DND-41 (cell line): ENCODE measurements at regions not wholly inside any gene's neighbourhood (a gene's known extent, or its start where the extent isn't known, plus 50 kb on each side); places are given as distances from the start of the nearest gene placed in this dataset.

Experiments used
- ATAC-seq: fragments of 200-7000 bp; cut with Tn5 transposase; 3 replicates; pipeline ENCODE4 v1.9.1; 2021; ENCODE audit warnings: low read depth; ENCODE audit not compliant: insufficient read depth
- DNase-seq: peaks from one replicate; pipeline ENCODE4 v3.0.0-alpha.2; 2020
- H2AFZ ChIP-seq: 2 replicates; pipeline ENCODE4 v1.6.0; 2012; ENCODE audit warnings: low read depth, low read length
- H3K27ac ChIP-seq: 2 replicates; pipeline ENCODE4 v1.5.1; 2012; ENCODE audit warnings: low read length, inconsistent platforms
- H3K27me3 ChIP-seq: fragments of 200-600 bp; sonication (generic); 2 replicates; pipeline ENCODE4 v1.6.0; 2012; ENCODE audit warnings: low read length, mild to moderate bottlenecking, inconsistent platforms; ENCODE audit not compliant: insufficient read depth, poor library complexity
- H3K36me3 ChIP-seq: 2 replicates; pipeline ENCODE4 v1.5.1; 2012; ENCODE audit warnings: low read length, inconsistent platforms; ENCODE audit not compliant: insufficient read depth
- H3K4me1 ChIP-seq: 2 replicates; pipeline ENCODE4 v1.5.1; 2012; ENCODE audit warnings: mild to moderate bottlenecking, low read length; ENCODE audit not compliant: insufficient read depth
- H3K4me2 ChIP-seq: 2 replicates; pipeline ENCODE4 v1.6.0; 2012; ENCODE audit warnings: mild to moderate bottlenecking, moderate library complexity, low read length, inconsistent platforms; ENCODE audit not compliant: insufficient read depth
- H3K4me3 ChIP-seq, 2 experiments: fragments of 200-600 bp in 1 of 2; shearing (Covaris generic) in 1 of 2; 2 replicates each; pipeline ENCODE4 v1.5.1; 2012 to 2016; ENCODE audit warnings: inconsistent platforms in 2 of 2, low read length in 2 of 2, mild to moderate bottlenecking in 2 of 2, low read depth in 1 of 2, moderate library complexity in 1 of 2
- H3K79me2 ChIP-seq: 2 replicates; pipeline ENCODE4 v1.6.0; 2012; ENCODE audit warnings: low read length, inconsistent platforms; ENCODE audit not compliant: insufficient read depth
- H3K9ac ChIP-seq: 2 replicates; pipeline ENCODE4 v1.6.0; 2012; ENCODE audit warnings: low read depth, mild to moderate bottlenecking, inconsistent platforms, low read length, moderate library complexity
- H3K9me3 ChIP-seq: 2 replicates; pipeline ENCODE4 v1.5.1; 2012; ENCODE audit warnings: low read length, moderate library complexity, mild to moderate bottlenecking, inconsistent platforms; ENCODE audit not compliant: insufficient read depth, severe bottlenecking
- H4K20me1 ChIP-seq: 2 replicates; pipeline ENCODE4 v1.6.0; 2012; ENCODE audit warnings: low read length; ENCODE audit not compliant: insufficient read depth
- CTCF ChIP-seq: IDR thresholded peaks from 2 replicates; pipeline ENCODE4 v1.5.1; 2012; ENCODE audit warnings: borderline replicate concordance, low read length, moderate library complexity, mild to moderate bottlenecking; ENCODE audit not compliant: poor library complexity, severe bottlenecking; ENCODE audit errors: extremely low read depth
- EZH2 ChIP-seq: IDR thresholded peaks from 3 replicates; pipeline ENCODE4 v1.6.1; 2012; ENCODE audit warnings: borderline replicate concordance, low read depth, mild to moderate bottlenecking, moderate library complexity, low read length, inconsistent platforms; ENCODE audit not compliant: severe bottlenecking

- DNase-seq: no peak
Measured at GRCh38 chr6:152874846-152875568, 107.8 kb downstream of the FBXO5 start.

GRCh38 chr6:152879681-152880080, 103.2 kb downstream of the FBXO5 start:
- Histone ChIP-seq H3K4me2 (no peak overlapping the region), H3K79me2 (no peaks in the 10 kb centered on the region), H4K20me1 (no peaks in the 10 kb centered on the region), H3K4me3 (no peak overlapping the region), H3K9ac (no peak overlapping the region), H3K27ac (no peak overlapping the region), H3K36me3 (no peaks in the 10 kb centered on the region), H3K4me1 (no peaks in the 10 kb centered on the region), H3K9me3 (no peaks in the 10 kb centered on the region), H2AFZ (no peak overlapping the region), H3K27me3 (no peaks in the 10 kb centered on the region)
- TF ChIP-seq EZH2: no peak
- TF ChIP-seq CTCF: no peak
- no peak for DNase-seq
- no peak for ATAC-seq

More at GRCh38 chr6:152874846-152875568, 107.8 kb downstream of the FBXO5 start:
- Histone ChIP-seq H3K27me3 (no peaks in the 10 kb centered on the region), H3K4me1 (no peaks in the 10 kb centered on the region), H4K20me1 (no peaks in the 10 kb centered on the region), H3K4me2 (no peak overlapping the region), H3K79me2 (no peaks in the 10 kb centered on the region), H2AFZ (no peak overlapping the region), H3K27ac (no peak overlapping the region), H3K4me3 (no peak overlapping the region), H3K36me3 (no peaks in the 10 kb centered on the region), H3K9me3 (no peaks in the 10 kb centered on the region), H3K9ac (no peak overlapping the region)
- no peak for ATAC-seq
- TF ChIP-seq CTCF (no peak), EZH2 (no peak)

GRCh38 chr6:152893187-152893586, 89.7 kb downstream of the FBXO5 start:
- Histone ChIP-seq H3K9me3 (no peaks in the 10 kb centered on the region), H4K20me1 (no peaks in the 10 kb centered on the region), H3K79me2 (no peaks in the 10 kb centered on the region), H3K9ac (no peak overlapping the region), H3K27me3 (no peaks in the 10 kb centered on the region), H3K27ac (no peak overlapping the region), H3K4me3 (no peak overlapping the region), H3K36me3 (no peaks in the 10 kb centered on the region), H2AFZ (no peak overlapping the region), H3K4me2 (no peak overlapping the region), H3K4me1 (no peaks in the 10 kb centered on the region)
- DNase-seq (no peak), ATAC-seq (no peak)
- TF ChIP-seq EZH2: no peak
- no peak for TF ChIP-seq CTCF
